Osteoblast (primary cell): ENCODE measurements at regions not wholly inside any gene's neighbourhood (a gene's known extent, or its start where the extent isn't known, plus 50 kb on each side); places are given as distances from the start of the nearest gene placed in this dataset.

Experiments used
- DNase-seq: peaks from one replicate; pipeline ENCODE4 v3.0.0; 2011; ENCODE audit warnings: low spot score, mixed read lengths; ENCODE audit not compliant: insufficient read length; ENCODE audit errors: missing footprints
- H2AFZ ChIP-seq: 2 replicates; pipeline ENCODE4 v1.6.0; 2011; ENCODE audit warnings: mild to moderate bottlenecking, low read length
- H3K27ac ChIP-seq: 2 replicates; pipeline ENCODE4 v1.5.1; 2011; ENCODE audit warnings: mild to moderate bottlenecking, low read depth, low read length, moderate library complexity
- H3K27me3 ChIP-seq: 2 replicates; pipeline ENCODE4 v1.6.0; 2012; ENCODE audit warnings: mild to moderate bottlenecking, control low read depth, inconsistent platforms, low read length, moderate library complexity; ENCODE audit not compliant: insufficient read depth
- H3K36me3 ChIP-seq: 2 replicates; pipeline ENCODE4 v1.5.1; 2011; ENCODE audit warnings: mild to moderate bottlenecking, low read length, control low read depth, moderate library complexity; ENCODE audit not compliant: insufficient read depth
- H3K4me1 ChIP-seq: 2 replicates; pipeline ENCODE4 v1.5.1; 2011; ENCODE audit warnings: mild to moderate bottlenecking, low read length, control low read depth, moderate library complexity; ENCODE audit not compliant: insufficient read depth
- H3K4me2 ChIP-seq: 2 replicates; pipeline ENCODE4 v1.6.0; 2011; ENCODE audit warnings: mild to moderate bottlenecking, low read length; ENCODE audit not compliant: insufficient read depth
- H3K4me3 ChIP-seq: fragments of 200-600 bp; sonication (generic); 3 replicates; pipeline ENCODE4 v1.5.1; 2012; ENCODE audit warnings: mild to moderate bottlenecking, low read length, inconsistent platforms; ENCODE audit not compliant: insufficient read depth
- H3K79me2 ChIP-seq: 2 replicates; pipeline ENCODE4 v1.6.0; 2012; ENCODE audit warnings: mild to moderate bottlenecking, low read length, control low read depth, inconsistent platforms; ENCODE audit not compliant: insufficient read depth
- H3K9me3 ChIP-seq: 2 replicates; pipeline ENCODE4 v1.5.1; 2011; ENCODE audit warnings: low read depth, low read length, control low read depth
- H4K20me1 ChIP-seq: 2 replicates; pipeline ENCODE4 v1.6.0; 2012; ENCODE audit warnings: mild to moderate bottlenecking, low read length, control low read depth; ENCODE audit not compliant: insufficient read depth
- CTCF ChIP-seq: IDR thresholded peaks from 2 replicates; pipeline ENCODE4 v1.5.1; 2011; ENCODE audit warnings: mild to moderate bottlenecking, low read depth, low read length, moderate library complexity; ENCODE audit errors: extremely low read depth

GRCh38 chr2:41877114-41877678 lies 170.6 kb upstream of the PKDCC start:
- TF ChIP-seq CTCF: no peak
- Histone ChIP-seq H2AFZ (no peak overlapping the region), H3K4me1 (peaks cover 8% of the 10 kb centered on the region), H3K9me3 (no peaks in the 10 kb centered on the region), H3K27ac (no peak overlapping the region), H3K36me3 (no peaks in the 10 kb centered on the region), H4K20me1 (no peaks in the 10 kb centered on the region), H3K27me3 (peaks cover 3% of the 10 kb centered on the region), H3K4me3 (no peak overlapping the region), H3K79me2 (no peaks in the 10 kb centered on the region), H3K4me2 (no peak overlapping the region)
- DNase-seq: no peak

DNA sequence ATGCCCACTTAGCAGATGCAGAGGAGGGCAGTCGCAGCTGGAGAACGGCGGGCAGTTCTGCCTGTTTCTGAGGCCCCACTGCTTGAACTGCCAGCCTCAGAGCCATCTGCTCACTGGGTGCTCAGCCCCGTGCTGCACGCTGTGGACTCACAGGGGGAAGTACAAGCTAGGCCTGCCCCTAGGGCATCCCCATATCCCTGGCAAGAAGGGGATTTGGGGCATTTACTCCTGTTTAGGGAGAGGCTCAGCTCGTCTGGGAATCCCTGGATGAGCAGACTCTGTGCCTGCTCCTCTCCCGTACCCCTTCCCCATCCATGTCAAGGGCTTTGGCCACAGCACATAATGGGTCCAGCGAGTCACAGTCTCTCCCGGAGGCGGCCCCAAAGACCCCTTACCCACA lies 169.8 kb upstream of the PKDCC start:
- no peaks in the 10 kb centered on the region for H3K9me3 ChIP-seq
- H3K4me1 ChIP-seq: peaks cover under 1% of the 10 kb centered on the region
- H3K36me3 ChIP-seq: no peaks in the 10 kb centered on the region
- H3K79me2 ChIP-seq: no peaks in the 10 kb centered on the region
- H4K20me1 ChIP-seq: no peaks in the 10 kb centered on the region
- H2AFZ ChIP-seq: no peak overlapping the region
- H3K27ac ChIP-seq: no peak overlapping the region
- H3K4me3 ChIP-seq: no peak overlapping the region
- H3K27me3 ChIP-seq: peaks cover 5% of the 10 kb centered on the region
- no peak for TF ChIP-seq CTCF
- no peak for DNase-seq
- no peak overlapping the region for H3K4me2 ChIP-seq

DNA sequence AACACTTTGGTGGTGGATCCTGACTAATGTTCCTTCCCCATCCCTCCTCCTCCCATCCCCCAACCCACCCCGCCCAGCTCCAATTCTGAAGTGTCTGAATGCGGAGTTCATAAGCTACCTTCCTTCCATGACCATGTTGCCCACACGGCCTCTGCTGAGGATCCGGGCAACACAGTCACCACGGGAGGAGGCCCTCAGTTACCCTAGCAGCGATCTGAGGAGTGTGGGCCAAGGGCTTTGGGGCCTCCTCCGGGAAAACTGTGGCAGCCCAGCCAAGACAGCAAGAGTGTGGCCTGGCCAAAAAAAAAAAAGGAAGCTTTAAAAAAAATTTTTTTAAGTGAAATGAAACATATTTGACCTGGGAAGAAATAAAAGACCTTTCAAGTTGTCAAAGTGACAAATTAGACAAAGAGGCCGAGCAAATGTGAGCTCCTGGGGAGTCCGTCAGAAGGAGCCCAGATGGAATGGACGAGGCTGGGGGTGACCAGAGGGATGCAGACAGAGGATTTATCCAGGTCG lies 169.0 kb upstream of the PKDCC start:
- H3K27me3 ChIP-seq: peaks cover 5% of the 10 kb centered on the region
- DNase-seq: no peak
- H3K9me3 ChIP-seq: no peaks in the 10 kb centered on the region

More for the DNA sequence above, 169.0 kb upstream of the PKDCC start:
- H3K79me2 ChIP-seq: no peaks in the 10 kb centered on the region
- no peak overlapping the region for H3K4me2 ChIP-seq
- H4K20me1 ChIP-seq: no peaks in the 10 kb centered on the region
- H3K27ac ChIP-seq: no peak overlapping the region
- no peak overlapping the region for H2AFZ ChIP-seq
- H3K36me3 ChIP-seq: no peaks in the 10 kb centered on the region
- H3K4me3 ChIP-seq: no peak overlapping the region
- TF ChIP-seq CTCF: no peak
- no peaks in the 10 kb centered on the region for H3K4me1 ChIP-seq
